ENCODE measurements at regions not wholly inside any gene's neighbourhood (a gene's known extent, or its start where the extent isn't known, plus 50 kb on each side); places are given as distances from the start of the nearest gene placed in this dataset.
A peak's percentile ranks its signal among the peaks of the same experiment; 100 is the strongest.

DNA sequence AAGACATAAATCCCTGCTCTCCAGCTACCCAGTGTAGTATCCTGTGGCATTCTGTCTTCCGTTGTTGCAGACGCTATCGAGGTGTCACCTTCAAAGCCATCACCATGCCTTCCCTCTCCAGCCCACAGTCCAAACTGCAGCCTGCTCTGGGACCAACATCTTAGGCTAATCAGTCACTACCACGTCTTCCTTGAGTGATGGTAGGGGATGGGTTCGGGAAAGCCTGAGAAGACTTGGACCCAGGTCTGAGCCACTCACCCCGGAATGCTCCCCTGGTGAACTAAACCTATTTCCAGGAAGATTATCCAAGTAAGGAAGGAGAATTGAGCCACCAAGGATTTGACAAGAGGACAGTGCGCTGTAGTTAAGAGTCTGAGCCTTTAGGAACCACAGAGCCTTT lies 52.9 kb upstream of the IRX1 start:
- DNase-seq: no peak

DNA sequence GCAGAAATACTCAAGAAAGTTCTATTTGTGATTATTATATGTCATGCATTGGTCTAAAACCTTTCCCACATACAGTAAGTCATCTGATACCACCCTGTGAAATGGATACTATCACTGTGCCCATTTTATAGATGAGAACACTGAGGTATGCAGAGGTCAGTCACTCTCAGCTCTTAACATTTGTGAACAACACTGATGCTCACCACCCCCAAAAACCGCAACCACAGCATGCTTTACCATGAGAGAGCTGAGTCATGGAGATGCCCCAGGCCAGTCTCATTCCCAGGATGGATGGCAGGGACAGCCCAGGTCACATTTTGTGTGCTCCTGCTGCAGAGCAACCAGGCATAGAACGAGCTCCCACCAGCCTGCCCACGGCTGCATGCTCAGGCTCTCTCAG lies 53.5 kb upstream of the IRX1 start:
- no peak for DNase-seq

DNA sequence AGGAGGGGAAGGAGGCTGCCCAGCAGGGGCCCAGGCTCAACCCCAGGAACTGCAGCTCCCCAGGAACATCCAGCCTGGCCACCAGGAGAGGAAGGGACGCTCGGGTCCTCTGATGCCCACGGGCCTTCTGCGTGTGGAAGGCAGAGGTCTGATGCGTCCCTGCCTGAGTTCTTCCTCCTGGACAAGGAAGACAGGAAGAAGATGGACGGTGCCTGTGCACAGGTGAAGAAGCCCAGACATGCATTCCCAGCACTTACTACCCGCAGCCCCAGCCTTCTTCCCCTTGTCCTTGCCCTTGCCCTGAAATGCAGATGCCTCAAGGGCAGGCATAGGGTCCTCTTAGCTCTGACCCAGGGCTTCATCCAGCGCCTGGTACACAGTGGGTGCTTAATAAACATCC lies 56.7 kb upstream of the IRX1 start:
- DNase-seq: no peak

DNA sequence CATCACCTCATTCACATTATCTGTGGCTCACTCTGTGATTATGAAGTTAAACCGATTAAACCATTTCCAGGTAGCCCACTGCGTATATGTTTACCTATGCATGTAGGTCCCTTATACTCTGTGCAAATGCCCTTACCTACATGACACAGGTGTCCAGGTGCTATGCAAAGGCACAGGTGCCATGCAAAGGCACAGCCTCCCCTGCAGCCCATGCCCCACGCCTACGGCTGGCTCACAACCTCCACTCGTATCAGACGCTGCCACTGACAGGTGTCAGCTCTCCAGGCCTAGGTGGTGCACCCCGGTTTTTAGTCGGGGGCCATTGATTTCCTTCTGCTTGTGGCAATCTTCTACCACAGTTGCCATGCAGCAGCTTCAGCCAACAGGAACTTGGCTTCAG lies 57.7 kb upstream of the IRX1 start:
- DNase-seq: no peak

DNA sequence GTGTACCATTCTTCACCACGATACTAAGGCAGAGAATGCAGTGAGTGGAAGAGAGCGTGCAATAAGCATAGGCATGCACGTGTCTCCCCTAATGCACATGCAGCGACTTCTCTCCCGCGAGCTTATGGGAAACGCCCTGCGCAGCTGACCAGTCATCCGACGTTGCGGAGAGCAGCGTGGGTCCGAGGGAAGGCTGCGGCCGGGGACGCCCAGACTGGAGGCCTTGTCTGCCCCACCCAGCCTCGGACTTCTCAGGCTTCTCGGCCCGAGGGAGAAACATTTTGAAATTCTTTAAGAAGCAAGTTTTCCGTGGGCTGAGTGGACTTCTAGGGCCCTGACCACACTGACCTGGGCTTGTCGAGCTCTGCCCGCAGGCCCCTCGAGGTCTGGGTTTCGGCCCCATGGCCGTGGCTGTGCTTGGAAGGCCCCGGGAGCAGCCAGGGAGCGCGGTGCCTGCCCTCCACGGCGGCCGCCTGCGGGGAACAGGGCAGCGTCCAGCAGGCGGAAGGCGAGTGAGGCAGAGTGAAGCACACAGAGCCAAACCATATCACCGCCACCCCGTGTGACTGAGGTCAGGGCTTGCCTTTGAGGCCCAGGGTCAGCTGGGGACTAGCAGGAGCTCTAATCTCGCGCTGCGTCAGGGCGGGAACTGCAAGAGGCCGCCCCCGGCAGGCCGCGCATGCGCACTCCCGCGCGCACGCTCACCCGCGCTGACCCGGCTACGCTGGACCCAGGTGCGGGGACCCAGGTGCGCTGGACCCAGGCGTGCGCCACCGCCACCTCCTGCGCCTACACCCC lies 60.0 kb upstream of the IRX1 start:
- no peak for DNase-seq

DNA sequence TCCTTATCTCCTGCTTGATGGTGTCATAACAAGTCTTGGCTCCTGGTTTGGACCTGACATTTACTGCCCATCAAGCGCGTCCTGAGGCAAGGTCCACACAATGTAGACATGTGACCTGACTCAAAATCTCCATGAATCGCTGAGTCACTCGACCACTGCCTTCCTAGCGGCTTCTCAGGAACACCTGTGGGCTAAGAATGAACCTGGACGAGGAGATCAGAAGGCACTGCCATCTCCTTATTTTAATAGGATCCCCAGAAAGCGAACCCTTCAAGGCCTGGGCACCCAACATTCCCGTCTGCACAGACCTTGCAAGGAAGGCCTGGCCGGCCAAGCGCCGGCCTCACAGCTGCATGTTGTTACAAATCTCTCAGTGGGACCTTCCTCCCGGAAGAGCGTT lies 60.6 kb upstream of the IRX1 start:
- no peak for DNase-seq

DNA sequence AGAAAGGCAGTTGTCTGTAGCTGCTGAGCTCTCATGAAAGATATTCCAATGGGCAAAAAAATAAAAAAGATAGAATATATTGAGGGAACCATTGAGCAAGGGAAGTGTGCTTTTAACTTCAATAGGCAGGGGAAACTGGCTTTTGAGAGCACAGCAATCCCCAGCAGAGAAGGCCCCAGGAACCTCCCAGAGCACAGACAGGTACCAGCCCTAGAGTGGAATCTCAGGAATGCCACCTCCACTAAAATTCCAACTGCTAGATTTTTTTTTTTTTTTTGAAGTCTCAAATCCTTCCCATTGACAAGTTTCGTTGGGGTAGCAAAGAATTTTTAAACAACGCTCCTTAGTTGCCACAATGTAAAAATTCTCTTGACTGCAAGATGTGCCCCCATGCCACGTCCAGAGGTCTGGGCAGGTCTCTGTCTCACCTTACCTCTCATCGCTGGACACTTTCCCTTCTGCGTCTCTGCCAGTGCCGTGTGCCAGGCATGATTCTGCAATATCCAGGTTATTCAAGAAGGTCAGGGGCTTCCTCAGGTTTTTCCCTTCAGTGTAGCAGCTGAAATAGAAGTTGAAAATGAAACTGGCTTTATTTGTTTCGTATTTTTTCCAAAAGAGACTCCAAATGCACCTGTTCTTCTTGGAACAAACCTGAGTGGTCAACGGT lies 64.2 kb upstream of the IRX1 start:
- DNase-seq: no peak

DNA sequence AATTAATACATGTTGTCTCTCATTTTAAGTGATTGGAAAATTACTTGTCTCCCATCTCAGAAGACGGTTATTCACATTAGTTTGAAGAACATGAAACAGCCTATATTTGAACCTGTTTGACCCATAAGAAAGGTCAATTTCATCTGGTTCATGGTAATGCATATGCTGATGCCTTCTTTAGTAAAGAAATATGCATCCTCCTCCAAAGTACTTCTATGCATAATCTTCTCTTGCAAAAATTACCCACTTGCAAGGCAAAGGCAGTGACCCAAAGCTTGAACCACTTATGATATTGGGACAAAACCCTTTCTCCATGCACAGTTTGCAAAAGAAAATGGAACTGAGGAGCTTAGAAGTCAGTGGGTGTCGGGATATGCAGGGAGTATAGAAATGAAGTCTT lies 65.4 kb upstream of the IRX1 start:
- DNase-seq: no peak

DNA sequence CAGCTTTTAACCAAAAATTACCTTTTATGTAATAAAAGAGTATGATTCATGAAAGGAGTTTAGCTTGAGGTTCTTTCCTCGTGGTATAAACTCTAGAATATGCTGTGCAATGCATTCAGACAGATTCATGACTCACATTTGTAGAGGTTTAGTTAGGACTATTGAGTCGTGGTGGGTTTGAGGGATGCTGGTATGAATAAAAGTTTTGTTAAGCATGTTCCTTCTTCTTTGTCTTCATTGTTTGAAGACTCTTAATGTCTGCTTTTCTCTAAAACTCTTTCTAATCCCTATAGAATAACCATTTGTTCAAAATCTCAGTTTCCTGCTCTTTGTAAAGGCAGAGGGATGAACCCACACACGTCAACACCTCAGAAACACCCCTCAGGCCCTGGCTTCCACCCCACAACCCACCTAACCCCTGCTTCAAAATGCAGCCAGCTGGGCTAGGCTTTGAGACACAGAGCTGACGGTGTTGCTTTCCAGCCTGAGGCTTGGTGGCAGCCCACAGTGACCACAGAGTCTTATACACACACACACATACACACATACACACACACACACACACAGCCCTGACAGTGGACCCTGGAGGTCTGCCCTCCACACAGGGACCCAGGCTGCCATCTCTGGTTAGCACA lies 69.0 kb upstream of the IRX1 start:
- no peak for DNase-seq

DNA sequence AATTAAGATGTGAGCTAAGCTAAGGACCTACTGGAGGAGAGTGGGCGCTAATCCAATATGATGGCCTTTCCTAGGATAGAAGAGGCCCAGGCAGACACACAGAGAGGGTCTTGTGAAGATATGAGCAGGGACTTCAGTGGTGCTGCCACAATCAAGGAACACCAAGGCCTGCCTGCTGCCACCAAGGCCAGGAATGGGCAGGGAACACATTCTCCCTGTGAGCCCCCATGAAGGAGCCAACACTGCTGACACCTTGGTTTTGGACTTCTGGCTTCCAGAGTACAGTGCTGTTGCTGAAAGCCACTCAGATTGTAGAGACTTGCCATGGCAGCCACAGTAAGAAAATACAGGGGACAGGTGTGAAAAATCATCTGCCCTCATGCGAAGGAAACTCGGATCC lies 73.1 kb upstream of the IRX1 start:
- no peak for DNase-seq

DNA sequence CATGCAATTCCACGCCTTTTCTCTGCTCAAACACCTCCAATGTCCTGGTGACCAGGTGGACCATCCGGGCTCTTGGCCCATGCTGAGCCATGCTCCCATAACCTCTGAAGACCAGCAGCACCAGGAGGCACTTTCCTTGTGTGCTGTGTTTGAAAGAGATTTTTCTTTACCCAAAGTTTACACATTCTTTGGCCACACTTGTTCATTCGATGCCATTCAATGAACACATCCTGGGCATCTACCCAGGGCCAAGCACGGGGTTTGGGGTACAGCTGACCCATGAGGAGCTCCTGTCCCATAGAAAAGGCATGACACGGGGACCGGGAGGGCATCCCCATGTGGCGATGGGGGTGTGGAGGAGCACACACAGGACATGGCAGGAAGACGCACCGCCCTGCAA lies 77.1 kb upstream of the IRX1 start:
- no peak for DNase-seq

DNA sequence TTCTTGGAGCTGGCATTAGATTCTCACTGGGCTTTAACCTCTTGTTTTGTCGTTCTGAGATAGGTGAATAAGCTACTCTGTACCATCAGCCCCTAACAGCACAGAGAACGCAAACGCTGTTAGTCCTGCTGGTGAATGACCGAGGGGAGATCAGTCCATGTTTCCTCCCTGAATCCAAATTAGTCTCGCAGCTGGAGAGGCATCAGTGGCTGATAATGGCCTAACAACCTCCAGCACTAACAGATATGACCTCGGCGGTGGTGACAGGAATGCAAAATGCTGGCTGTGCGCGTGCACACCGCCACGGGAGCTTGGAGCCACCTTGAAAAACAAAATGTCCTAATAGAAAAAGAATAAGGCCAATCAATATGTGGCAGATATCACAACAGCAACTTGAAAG lies 77.6 kb upstream of the IRX1 start:
- no peak for DNase-seq

DNA sequence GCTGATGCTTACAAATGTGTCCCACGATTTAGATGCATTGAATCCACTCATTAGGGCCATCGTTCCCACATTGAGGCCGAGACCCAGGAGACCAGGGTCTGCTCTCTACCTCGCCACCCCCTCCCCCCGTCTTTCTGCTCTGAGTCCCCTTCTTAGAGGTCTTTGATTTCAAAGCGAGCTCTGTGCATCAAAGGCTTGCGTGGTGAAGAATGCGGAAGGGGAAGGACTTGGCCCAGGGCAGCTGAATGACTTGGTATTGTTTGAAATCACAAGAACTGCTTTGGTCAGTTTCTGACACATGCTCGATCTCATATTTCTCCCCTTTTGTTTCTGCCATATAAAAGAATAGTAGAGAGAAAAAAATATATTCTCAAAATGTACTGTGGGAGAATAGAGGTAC lies 78.3 kb upstream of the IRX1 start:
- no peak for DNase-seq

DNA sequence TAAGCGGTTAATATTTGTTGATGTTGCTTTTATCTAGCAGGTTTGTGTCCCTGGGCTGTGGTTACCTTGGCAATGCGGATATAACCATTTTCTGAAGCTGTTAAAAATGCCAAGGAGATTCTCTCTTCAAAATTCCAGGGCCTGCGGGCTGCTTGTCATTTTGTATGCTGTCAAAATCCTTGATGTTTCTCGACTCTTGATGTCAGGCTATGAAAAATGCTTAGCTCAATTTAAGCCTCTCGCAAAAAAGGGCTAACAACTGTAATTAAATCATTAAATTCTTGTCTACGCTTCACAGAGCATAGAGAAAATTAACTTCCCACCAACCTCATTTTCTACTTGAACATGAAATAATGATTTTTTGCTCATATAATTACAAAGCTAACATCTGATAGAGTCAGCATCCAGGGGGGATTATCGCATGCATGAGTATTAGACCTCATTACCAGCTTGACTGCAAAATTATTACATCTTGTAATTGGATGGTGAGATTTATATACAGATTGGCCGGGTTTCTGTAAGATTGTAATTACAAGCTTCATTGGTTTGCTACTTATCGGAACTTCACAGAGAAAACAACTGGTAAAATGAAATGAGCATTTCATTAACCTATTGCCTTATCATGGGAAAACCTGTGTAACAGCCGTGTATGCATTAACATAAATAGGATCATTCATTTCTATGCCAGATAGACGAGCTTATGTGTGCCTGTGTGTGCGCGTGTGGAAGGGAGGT lies 83.1 kb upstream of the IRX1 start:
- no peak for DNase-seq

DNA sequence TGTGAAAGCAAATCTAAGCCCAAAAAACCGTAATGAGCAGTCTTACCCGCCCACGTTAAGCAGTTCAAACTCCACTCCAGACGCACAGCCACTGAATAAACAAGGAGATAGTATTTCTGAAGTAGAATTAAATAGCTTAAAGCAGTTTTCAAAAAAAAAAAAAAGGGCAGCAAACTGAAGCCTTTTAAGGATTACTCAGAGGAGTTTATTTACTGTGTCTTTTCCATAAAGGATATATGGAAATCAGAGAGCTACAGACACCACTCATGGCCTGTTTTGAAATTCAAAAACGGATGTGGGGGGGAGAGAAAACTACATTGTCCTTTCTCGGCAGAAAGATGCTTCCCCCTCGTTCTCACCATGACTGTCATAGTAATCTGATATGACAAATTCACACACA lies 83.7 kb upstream of the IRX1 start:
- no peak for DNase-seq

DNA sequence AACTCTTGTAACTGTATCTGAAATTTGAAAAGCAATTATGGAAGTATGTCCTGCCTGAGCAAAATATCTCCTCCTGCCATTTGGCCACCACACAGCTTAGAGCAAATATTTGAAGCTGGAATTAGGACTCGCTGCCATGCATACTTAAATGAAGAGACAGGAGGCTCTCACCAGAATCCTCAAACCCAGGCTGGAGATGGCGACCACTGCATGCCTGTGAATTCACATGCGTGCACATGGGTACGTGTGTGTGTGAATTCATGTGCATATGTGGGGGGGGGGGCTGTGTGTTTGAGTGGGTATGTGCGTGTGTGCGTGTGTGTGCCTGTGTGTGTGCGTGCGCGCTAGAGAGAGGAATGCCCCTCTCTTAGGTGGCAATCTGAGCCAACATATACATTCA lies 84.1 kb upstream of the IRX1 start:
- DNase-seq: peak; percentile 51

DNA sequence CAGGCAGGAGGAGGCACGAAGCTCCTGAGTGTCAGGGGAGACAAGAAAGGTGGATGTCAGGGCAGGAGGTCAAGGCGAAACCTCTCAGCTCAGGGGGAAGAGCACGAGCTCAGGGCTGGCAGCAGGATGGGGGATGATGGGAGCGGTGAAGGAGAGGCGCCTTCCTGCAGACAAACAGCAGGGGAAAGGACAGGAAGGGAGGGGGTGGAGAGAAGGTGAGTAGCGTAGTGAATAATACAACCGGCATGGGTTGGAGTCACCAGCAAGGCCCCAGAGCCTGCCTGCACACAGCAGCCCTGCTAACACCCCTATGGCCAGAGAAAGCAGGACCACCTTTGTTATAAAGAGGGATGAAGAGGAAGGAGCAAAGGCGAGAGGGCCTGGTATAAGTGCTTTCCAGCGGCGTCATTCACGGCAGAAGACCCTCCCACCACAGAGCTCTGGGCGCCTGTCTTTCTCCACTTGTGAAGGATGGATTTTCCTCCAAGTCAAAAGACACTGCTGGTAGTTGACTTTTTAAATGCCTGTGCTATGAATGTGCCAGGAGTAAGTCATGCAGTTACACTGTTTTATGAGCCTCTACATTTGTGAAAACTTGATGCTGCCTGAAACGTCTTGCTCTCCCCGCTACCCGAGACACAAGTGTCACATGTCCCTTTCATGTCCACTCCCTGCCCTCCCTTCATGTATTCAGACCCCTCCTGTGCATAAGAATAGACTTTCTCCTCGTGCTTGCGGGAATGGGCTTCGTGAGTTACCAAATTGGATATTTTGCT lies 84.8 kb upstream of the IRX1 start:
- DNase-seq: no peak

DNA sequence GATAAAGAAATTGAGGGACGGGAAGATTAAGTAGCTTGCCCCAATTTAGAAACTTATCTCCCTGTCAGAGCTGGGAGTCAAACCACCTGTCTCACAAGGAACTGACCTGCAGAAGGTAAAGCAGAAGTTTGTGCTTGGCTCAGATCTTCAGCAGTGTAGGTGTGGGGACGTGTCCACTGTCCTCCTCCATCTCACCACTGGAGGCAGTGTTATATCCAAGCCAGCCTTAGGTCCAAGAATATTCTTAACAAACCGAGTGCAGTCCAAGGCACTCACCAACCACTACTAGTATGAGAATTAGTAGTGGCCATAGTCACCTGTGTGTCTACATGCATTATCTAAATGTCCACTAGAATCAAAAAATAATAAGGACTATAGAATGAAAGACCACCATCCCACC lies 86.3 kb upstream of the IRX1 start:
- DNase-seq: no peak

DNA sequence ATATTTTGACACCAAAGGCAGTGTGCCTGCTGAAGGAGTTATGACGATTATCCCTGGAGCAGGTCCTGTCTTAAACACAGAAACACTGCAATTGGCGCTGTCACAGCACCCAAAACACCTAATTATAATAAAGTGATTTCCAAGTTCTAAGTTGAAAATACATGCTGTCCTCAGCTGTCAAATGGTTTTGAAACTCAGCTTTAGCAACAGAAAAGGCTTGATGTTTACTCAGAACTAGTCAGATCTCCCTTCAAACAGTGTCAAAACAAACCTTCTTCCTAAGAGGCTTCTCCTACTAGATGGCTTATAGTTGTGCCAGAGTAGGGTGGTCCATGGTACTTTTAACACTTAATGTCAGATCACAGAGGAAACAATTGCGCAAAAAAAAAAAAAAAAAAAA lies 87.2 kb upstream of the IRX1 start:
- no peak for DNase-seq

DNA sequence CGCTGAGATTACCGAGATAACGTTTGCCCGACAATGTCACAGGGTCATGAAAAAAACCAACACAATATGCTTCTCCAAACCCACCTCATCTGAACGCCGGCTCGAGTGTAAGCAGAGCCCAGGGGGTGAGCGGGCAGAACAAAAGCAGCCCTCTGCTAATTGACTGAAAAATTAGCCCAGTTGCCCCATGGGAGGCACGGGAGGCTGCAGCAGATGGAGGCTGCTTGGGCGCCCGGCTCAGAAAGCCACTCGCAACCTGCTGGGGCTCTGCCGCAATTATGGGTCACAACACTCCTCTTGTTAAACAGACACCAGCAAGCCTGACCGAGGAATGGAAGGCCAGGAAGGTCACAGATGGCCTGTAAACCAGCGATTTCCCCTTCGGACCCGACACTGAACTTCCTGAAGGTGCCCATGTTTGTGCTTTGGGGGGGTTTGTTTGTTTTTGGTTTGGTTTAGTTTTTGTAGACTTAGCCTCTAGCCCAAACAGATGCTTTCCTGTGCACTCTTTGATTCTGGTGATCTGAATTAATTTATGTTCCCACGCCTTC lies 104.6 kb upstream of the IRX1 start:
- DNase-seq: no peak

DNA sequence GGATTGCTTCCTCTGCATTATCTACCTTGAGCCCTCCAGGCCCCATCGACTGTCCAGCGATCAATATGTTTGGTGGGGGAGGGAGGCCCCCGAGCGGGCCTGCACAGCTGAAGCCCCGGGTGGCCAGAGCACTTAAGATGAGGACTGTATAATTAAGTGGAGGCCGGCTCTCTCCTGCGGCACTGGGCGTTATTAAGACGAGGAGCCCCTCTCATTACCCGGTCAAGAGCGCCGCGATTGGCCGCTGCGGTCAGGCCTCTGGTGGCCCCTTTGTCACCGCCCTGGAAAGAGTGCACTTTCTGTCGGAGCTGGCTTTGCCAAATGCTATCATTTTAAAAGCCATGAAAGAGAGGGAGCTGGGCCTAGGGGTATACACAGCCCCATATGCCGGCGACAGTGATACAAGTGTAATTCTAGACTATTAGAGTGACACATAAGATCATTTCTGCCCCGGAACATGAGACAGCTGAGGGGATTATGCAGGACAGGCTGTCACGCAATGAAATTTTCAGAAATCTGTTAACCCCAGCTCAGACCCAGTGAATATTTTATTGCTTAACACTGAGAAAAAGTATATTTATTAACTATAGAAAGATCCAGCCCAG lies 106.3 kb upstream of the IRX1 start:
- no peak for DNase-seq

DNA sequence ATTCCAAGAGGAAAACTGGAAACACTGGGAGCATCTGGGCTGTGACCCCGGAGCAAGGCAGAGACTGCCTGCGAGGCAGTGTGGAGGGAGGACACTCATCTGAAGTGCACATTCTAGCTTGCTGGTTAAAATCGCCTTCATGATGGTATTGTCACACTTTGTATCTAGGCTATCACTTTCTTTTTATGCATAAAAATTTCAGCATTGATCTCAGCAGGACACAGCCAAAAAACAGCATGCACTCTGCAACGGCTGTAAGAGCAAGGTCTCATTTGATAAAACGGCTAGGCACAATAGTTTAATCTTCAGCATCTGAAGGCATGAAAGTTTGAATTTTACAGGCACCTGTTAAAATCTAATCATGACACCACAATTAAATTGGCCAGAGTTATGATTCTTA lies 110.8 kb upstream of the IRX1 start:
- DNase-seq: no peak
